Upper lobe of left lung (tissue), 4 donors: ENCODE measurements at regions not wholly inside any gene's neighbourhood (a gene's known extent, or its start where the extent isn't known, plus 50 kb on each side); places are given as distances from the start of the nearest gene placed in this dataset.

Experiments
- POLR2AphosphoS5 ChIP-seq, 2 donors: sonication (generic); formaldehyde crosslinking; IDR thresholded peaks; one replicate each; pipeline ENCODE4 v1.5.1; 2017; ENCODE audit warnings: antibody characterized with exemption in 2 of 2
- TF ChIP-seq, protein P1 (sequence below), 6 experiments: fragments of 450-650 bp in 4 of 6; fragments of 200-600 bp in 2 of 6; sonication (generic) in 2 of 6; IDR thresholded peaks; one replicate each; pipeline ENCODE4 v1.5.1; 2016 to 2019; ENCODE audit warnings: antibody characterized with exemption in 6 of 6

DNA sequence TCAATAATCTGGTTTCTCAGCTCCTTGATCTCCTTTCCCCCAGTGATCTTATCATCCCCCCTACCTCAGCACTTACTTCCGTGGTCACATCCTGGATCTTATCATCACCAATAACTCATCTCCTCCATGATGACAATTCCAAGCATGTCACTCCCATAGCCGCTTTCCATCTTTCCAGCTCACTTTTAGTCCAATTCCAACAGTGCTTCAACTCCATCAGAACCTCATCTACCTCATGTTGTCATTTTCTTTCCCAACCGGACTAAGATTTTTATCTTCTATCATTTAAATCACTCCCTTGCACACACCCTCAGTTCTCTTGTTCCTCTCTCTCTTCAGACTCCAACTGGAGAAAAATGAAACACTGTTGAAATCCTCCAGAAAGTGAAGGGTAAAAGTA is 75.9 kb upstream of the UBE2E2 start:
- TF ChIP-seq, protein P1, sequence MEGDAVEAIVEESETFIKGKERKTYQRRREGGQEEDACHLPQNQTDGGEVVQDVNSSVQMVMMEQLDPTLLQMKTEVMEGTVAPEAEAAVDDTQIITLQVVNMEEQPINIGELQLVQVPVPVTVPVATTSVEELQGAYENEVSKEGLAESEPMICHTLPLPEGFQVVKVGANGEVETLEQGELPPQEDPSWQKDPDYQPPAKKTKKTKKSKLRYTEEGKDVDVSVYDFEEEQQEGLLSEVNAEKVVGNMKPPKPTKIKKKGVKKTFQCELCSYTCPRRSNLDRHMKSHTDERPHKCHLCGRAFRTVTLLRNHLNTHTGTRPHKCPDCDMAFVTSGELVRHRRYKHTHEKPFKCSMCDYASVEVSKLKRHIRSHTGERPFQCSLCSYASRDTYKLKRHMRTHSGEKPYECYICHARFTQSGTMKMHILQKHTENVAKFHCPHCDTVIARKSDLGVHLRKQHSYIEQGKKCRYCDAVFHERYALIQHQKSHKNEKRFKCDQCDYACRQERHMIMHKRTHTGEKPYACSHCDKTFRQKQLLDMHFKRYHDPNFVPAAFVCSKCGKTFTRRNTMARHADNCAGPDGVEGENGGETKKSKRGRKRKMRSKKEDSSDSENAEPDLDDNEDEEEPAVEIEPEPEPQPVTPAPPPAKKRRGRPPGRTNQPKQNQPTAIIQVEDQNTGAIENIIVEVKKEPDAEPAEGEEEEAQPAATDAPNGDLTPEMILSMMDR (IDR thresholded peaks at IDR 0.05) = no peak
- no peak for TF ChIP-seq POLR2AphosphoS5 (IDR thresholded peaks at IDR 0.05)
